ENCODE measurements at regions not wholly inside any gene's neighbourhood (a gene's known extent, or its start where the extent isn't known, plus 50 kb on each side); places are given as distances from the start of the nearest gene placed in this dataset.

DNA sequence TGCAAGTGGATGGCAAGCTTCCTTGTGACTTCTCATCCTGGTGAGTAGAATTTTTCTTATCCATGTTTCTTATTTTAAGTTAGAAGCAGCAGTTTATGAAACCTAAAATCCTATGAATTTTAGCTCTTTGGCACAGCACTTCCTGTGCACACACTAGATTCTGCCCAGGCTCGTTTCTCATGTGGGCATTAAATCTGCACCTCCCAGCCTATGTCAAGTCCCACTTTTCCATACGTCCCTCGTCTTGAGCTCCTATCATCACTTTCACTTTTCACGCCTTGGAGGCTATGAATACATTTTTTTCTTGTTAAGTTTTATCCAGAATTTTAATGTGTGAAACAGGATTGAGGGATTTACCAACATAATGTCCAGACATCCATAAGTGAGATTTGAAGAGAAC lies 142.1 kb downstream of the MRPS6 start:
- no peaks in the 10 kb centered on the region for H3K36me3 ChIP-seq (ENCODE audit: insufficient read depth)
- peaks cover 11% of the 10 kb centered on the region for H3K9me3 Mint-ChIP-seq
- no peak overlapping the region for H3K4me2 ChIP-seq
- H3F3A ChIP-seq (replicated peaks; ENCODE audit: low read depth) = no peaks in the 10 kb centered on the region
- H2AFZ ChIP-seq = no peak overlapping the region
- H3K4me1 Mint-ChIP-seq = no peaks in the 10 kb centered on the region; the same call in 2 of the 3 replicates
- H3K27me3 ChIP-seq (ENCODE audit: insufficient read depth) = no peaks in the 10 kb centered on the region
- H3K9me2 ChIP-seq (ENCODE audit: insufficient read depth) = peaks cover under 1% of the 10 kb centered on the region; the same call in 1 of the 2 replicates
- no peaks in the 10 kb centered on the region; the same call in 1 of the 2 replicates for H3K4me1 ChIP-seq (ENCODE audit: insufficient read depth)
- no peak overlapping the region for H3K4me3 Mint-ChIP-seq
- H3K36me3 Mint-ChIP-seq (ENCODE audit: low read depth) = peaks cover 5% of the 10 kb centered on the region
- H3K27me3 Mint-ChIP-seq (ENCODE audit: insufficient read depth, low read depth, poor library complexity) = peaks cover 6% of the 10 kb centered on the region
- no peak for ATAC-seq
- no peaks in the 10 kb centered on the region for H4K20me1 ChIP-seq (replicated peaks; ENCODE audit: insufficient read depth)
- H3K79me2 ChIP-seq (replicated peaks; ENCODE audit: insufficient read depth) = no peaks in the 10 kb centered on the region
- H3K4me3 ChIP-seq = no peak overlapping the region
- no peak for DNase-seq (ENCODE audit: low spot score)
- H3K27ac ChIP-seq (ENCODE audit: low read depth) = no peak overlapping the region
- H3K27ac Mint-ChIP-seq = no peak overlapping the region
- TF ChIP-seq ZNF331 (CRISPR knock-in tag; IDR thresholded peaks at IDR 0.05; ENCODE audit: low read depth) = no peak
- TF ChIP-seq ZNF114 (CRISPR knock-in tag; IDR thresholded peaks at IDR 0.05) = no peak
- TF ChIP-seq, protein P1, sequence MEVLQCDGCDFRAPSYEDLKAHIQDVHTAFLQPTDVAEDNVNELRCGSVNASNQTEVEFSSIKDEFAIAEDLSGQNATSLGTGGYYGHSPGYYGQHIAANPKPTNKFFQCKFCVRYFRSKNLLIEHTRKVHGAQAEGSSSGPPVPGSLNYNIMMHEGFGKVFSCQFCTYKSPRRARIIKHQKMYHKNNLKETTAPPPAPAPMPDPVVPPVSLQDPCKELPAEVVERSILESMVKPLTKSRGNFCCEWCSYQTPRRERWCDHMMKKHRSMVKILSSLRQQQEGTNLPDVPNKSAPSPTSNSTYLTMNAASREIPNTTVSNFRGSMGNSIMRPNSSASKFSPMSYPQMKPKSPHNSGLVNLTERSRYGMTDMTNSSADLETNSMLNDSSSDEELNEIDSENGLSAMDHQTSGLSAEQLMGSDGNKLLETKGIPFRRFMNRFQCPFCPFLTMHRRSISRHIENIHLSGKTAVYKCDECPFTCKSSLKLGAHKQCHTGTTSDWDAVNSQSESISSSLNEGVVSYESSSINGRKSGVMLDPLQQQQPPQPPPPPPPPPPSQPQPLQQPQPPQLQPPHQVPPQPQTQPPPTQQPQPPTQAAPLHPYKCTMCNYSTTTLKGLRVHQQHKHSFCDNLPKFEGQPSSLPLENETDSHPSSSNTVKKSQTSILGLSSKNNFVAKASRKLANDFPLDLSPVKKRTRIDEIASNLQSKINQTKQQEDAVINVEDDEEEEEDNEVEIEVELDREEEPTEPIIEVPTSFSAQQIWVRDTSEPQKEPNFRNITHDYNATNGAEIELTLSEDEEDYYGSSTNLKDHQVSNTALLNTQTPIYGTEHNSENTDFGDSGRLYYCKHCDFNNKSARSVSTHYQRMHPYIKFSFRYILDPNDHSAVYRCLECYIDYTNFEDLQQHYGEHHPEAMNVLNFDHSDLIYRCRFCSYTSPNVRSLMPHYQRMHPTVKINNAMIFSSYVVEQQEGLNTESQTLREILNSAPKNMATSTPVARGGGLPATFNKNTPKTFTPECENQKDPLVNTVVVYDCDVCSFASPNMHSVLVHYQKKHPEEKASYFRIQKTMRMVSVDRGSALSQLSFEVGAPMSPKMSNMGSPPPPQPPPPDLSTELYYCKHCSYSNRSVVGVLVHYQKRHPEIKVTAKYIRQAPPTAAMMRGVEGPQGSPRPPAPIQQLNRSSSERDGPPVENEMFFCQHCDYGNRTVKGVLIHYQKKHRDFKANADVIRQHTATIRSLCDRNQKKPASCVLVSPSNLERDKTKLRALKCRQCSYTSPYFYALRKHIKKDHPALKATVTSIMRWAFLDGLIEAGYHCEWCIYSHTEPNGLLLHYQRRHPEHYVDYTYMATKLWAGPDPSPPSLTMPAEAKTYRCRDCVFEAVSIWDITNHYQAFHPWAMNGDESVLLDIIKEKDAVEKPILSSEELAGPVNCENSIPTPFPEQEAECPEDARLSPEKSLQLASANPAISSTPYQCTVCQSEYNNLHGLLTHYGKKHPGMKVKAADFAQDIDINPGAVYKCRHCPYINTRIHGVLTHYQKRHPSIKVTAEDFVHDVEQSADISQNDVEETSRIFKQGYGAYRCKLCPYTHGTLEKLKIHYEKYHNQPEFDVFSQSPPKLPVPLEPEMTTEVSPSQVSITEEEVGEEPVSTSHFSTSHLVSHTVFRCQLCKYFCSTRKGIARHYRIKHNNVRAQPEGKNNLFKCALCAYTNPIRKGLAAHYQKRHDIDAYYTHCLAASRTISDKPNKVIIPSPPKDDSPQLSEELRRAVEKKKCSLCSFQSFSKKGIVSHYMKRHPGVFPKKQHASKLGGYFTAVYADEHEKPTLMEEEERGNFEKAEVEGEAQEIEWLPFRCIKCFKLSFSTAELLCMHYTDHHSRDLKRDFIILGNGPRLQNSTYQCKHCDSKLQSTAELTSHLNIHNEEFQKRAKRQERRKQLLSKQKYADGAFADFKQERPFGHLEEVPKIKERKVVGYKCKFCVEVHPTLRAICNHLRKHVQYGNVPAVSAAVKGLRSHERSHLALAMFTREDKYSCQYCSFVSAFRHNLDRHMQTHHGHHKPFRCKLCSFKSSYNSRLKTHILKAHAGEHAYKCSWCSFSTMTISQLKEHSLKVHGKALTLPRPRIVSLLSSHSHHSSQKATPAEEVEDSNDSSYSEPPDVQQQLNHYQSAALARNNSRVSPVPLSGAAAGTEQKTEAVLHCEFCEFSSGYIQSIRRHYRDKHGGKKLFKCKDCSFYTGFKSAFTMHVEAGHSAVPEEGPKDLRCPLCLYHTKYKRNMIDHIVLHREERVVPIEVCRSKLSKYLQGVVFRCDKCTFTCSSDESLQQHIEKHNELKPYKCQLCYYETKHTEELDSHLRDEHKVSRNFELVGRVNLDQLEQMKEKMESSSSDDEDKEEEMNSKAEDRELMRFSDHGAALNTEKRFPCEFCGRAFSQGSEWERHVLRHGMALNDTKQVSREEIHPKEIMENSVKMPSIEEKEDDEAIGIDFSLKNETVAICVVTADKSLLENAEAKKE (CRISPR knock-in tag; IDR thresholded peaks at IDR 0.05) = no peak
- TF ChIP-seq JUNB (IDR thresholded peaks at IDR 0.05; ENCODE audit: unreplicated experiment) = no peak
- TF ChIP-seq NANOG (IDR thresholded peaks at IDR 0.05; ENCODE audit: borderline replicate concordance) = no peak
- TF ChIP-seq, protein P2, sequence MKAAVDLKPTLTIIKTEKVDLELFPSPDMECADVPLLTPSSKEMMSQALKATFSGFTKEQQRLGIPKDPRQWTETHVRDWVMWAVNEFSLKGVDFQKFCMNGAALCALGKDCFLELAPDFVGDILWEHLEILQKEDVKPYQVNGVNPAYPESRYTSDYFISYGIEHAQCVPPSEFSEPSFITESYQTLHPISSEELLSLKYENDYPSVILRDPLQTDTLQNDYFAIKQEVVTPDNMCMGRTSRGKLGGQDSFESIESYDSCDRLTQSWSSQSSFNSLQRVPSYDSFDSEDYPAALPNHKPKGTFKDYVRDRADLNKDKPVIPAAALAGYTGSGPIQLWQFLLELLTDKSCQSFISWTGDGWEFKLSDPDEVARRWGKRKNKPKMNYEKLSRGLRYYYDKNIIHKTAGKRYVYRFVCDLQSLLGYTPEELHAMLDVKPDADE (IDR thresholded peaks at IDR 0.05) = no peak
- TF ChIP-seq, protein P3, sequence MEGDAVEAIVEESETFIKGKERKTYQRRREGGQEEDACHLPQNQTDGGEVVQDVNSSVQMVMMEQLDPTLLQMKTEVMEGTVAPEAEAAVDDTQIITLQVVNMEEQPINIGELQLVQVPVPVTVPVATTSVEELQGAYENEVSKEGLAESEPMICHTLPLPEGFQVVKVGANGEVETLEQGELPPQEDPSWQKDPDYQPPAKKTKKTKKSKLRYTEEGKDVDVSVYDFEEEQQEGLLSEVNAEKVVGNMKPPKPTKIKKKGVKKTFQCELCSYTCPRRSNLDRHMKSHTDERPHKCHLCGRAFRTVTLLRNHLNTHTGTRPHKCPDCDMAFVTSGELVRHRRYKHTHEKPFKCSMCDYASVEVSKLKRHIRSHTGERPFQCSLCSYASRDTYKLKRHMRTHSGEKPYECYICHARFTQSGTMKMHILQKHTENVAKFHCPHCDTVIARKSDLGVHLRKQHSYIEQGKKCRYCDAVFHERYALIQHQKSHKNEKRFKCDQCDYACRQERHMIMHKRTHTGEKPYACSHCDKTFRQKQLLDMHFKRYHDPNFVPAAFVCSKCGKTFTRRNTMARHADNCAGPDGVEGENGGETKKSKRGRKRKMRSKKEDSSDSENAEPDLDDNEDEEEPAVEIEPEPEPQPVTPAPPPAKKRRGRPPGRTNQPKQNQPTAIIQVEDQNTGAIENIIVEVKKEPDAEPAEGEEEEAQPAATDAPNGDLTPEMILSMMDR (conservative IDR thresholded peaks at IDR 0.05; ENCODE audit: low read depth in 2 of 2) = no peak

Data from GM23338 (cell line).